Adrenal gland (tissue), 5 donors: ENCODE measurements at regions not wholly inside any gene's neighbourhood (a gene's known extent, or its start where the extent isn't known, plus 50 kb on each side); places are given as distances from the start of the nearest gene placed in this dataset.

Experiments used
- POLR2A ChIP-seq, 2 donors: fragments of 450-650 bp; IDR thresholded peaks; one replicate each; pipeline ENCODE4 v1.6.1; 2017; ENCODE audit warnings: antibody characterized with exemption in 2 of 2, mild to moderate bottlenecking in 2 of 2, moderate library complexity in 1 of 2
- TF ChIP-seq, protein P1 (sequence below), 6 experiments: fragments of 450-650 bp in 4 of 6; fragments of 200-600 bp in 2 of 6; sonication (generic) in 1 of 6; IDR thresholded peaks; 1 replicate in 5 of 6; 2 replicates in 1 of 6; pipeline versions ENCODE4 v1.5.1 to v1.8.0; 2016 to 2021; ENCODE audit warnings: antibody characterized with exemption in 6 of 6, mild to moderate bottlenecking in 2 of 6, moderate library complexity in 1 of 6
- donor health status: DM: no; HTN: no; CAD: no.

DNA sequence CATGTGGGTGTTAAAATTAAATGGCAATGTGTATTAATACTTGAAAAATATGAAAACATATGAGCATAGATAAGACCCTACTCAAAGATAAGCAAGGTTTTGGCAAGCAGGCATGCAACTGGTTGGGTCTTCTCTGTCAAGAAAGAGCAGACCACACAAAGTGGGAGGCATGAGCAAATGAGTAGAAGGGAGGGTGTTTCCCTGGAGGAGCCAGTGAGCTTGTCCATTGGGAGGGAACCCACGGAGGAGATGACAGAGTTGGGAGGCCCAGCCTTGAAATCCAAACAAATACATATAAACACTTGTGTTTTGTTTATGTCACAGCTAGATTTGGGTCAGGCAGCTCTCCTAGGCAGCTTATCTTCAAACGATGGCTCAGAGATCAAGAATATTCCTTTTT is 134.5 kb upstream of the CXCL12 start:
- TF ChIP-seq, protein P1, sequence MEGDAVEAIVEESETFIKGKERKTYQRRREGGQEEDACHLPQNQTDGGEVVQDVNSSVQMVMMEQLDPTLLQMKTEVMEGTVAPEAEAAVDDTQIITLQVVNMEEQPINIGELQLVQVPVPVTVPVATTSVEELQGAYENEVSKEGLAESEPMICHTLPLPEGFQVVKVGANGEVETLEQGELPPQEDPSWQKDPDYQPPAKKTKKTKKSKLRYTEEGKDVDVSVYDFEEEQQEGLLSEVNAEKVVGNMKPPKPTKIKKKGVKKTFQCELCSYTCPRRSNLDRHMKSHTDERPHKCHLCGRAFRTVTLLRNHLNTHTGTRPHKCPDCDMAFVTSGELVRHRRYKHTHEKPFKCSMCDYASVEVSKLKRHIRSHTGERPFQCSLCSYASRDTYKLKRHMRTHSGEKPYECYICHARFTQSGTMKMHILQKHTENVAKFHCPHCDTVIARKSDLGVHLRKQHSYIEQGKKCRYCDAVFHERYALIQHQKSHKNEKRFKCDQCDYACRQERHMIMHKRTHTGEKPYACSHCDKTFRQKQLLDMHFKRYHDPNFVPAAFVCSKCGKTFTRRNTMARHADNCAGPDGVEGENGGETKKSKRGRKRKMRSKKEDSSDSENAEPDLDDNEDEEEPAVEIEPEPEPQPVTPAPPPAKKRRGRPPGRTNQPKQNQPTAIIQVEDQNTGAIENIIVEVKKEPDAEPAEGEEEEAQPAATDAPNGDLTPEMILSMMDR (IDR thresholded peaks at IDR 0.05), result no peak
- no peak for TF ChIP-seq POLR2A (IDR thresholded peaks at IDR 0.05)
